Pancreas (tissue), 10 donors: ENCODE measurements at regions not wholly inside any gene's neighbourhood (a gene's known extent, or its start where the extent isn't known, plus 50 kb on each side); places are given as distances from the start of the nearest gene placed in this dataset.

Experiments used
- ATAC-seq, 4 donors: fragments of 200-7000 bp; cut with Tn5 transposase; one replicate each; pipeline versions ENCODE4 v1.8.0 to v1.9.1; 2020; ENCODE audit warnings: mild to moderate bottlenecking in 4 of 4, moderate library complexity in 4 of 4
- DNase-seq, 6 donors: peaks; one replicate each; pipeline ENCODE4 v3.0.0-alpha.2; 2020
- FAIRE-seq: peaks from 2 replicates; lab custom pipeline; 2012; peaks lifted over from hg19 to GRCh38; lab: Jason Lieb, UNC
- H3K27ac ChIP-seq, 4 donors: fragments of 200-600 bp; sonication (generic); 1 replicate in 3 of 4; 2 replicates in 1 of 4; pipeline versions ENCODE4 v1.5.0 to v1.8.0; 2020
- H3K27me3 ChIP-seq, 4 donors: fragments of 200-600 bp; one replicate each; pipeline ENCODE4 v1.8.0; 2021
- H3K36me3 ChIP-seq, 3 donors: fragments of 200-600 bp; sonication (generic) in 1 of 3; one replicate each; pipeline versions ENCODE4 v1.5.0 to v1.8.0; 2020 to 2021
- H3K4me1 ChIP-seq, 3 donors: fragments of 200-600 bp; one replicate each; pipeline ENCODE4 v1.8.0; 2021
- H3K4me3 ChIP-seq, 4 donors: fragments of 200-600 bp; sonication (generic) in 2 of 4; one replicate each; pipeline versions ENCODE4 v1.5.0 to v1.8.0; 2020 to 2021
- H3K9me3 ChIP-seq, 4 donors: fragments of 200-600 bp; one replicate each; pipeline ENCODE4 v1.8.0; 2021
- WGBS, 2 donors: extraction: QIAGEN DNeasy Blood & Tissue Kit; methylation state at CpG; one replicate each; pipeline ENCODE4 v1.1.7; 2013; 5-methylcytosine and 5-hydroxymethylcytosine counted together
- intact Hi-C, 3 donors: fragments of 100-400 bp; cut with DNase I; formaldehyde crosslinking; loops; one replicate each; pipeline versions ENCODE4 v1.11.1 to v1.14.2; 2022
- TF ChIP-seq, protein P1 (sequence below), 4 donors: fragments of 200-600 bp; sonication (generic) in 3 of 4; IDR thresholded peaks; one replicate each; pipeline versions ENCODE4 v1.5.0 to v1.8.0; 2021; ENCODE audit warnings: antibody characterized with exemption in 4 of 4
- donor health status: healthy with polysubstance abuse.
- donor health status: DM: no; HTN: no; CAD: no; lungs with moderate emphysema.
- donor health status: DM: no; HTN: no; CAD: no.
- donor health status: control.
- donor health status: control.
- donor health status: Bipolar disorder and iron deficiency.
- donor health status: DM: yes; HTN: yes; CAD: no.
- donor health status: DM: no; HTN: no; CAD: no.
- donor health status: DM: no; HTN: no; CAD: no.
- donor health status: DM: yes; HTN: yes; CAD: no.

DNA sequence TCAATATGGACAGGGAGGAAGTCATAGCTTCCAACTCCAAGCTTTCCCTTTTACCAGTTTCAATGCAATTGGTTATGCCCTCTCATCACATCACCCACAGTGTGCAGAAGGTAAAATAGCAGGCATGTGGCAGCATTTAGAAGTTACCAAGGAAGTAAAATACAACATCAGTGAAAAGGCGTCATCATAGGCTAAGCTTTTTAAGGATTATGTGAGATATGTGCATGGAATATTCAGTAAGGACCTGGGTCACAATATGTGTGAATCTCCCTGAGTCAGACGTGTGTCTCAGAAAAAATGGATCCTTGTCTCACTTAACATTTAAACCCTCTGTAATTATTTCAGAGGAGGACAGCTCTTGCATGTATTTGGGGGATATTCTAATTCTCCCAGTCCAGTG is 522.8 kb upstream of the POM121L12 start:
- no peaks in the 10 kb centered on the region for H3K9me3 ChIP-seq
- H3K36me3 ChIP-seq = no peaks in the 10 kb centered on the region
- no peaks in the 10 kb centered on the region for H3K4me1 ChIP-seq
- no peak for DNase-seq
- no peak overlapping the region for H3K4me3 ChIP-seq
- intact Hi-C loops = no loop called here
- H3K27me3 ChIP-seq = no peaks in the 10 kb centered on the region
- ATAC-seq = no peak
- 42 to 57% methylated on average over 2 of the region's 2 CpGs for WGBS, 2 donors
- FAIRE-seq = no peak
- TF ChIP-seq, protein P1, sequence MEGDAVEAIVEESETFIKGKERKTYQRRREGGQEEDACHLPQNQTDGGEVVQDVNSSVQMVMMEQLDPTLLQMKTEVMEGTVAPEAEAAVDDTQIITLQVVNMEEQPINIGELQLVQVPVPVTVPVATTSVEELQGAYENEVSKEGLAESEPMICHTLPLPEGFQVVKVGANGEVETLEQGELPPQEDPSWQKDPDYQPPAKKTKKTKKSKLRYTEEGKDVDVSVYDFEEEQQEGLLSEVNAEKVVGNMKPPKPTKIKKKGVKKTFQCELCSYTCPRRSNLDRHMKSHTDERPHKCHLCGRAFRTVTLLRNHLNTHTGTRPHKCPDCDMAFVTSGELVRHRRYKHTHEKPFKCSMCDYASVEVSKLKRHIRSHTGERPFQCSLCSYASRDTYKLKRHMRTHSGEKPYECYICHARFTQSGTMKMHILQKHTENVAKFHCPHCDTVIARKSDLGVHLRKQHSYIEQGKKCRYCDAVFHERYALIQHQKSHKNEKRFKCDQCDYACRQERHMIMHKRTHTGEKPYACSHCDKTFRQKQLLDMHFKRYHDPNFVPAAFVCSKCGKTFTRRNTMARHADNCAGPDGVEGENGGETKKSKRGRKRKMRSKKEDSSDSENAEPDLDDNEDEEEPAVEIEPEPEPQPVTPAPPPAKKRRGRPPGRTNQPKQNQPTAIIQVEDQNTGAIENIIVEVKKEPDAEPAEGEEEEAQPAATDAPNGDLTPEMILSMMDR (IDR thresholded peaks at IDR 0.05) = no peak
- H3K27ac ChIP-seq = no peak overlapping the region

GRCh38 chr7:52507546-52508255 is 527.7 kb upstream of the POM121L12 start:
- TF ChIP-seq, protein P1 (IDR thresholded peaks at IDR 0.05) = no peak
- no peaks in the 10 kb centered on the region for H3K4me1 ChIP-seq
- H3K36me3 ChIP-seq = no peaks in the 10 kb centered on the region
- intact Hi-C loops = no loop called here
- no peaks in the 10 kb centered on the region for H3K9me3 ChIP-seq
- no peaks in the 10 kb centered on the region for H3K27me3 ChIP-seq
- no peak overlapping the region for H3K4me3 ChIP-seq
- FAIRE-seq (no peak), ATAC-seq (no peak), DNase-seq (no peak)
- no peak overlapping the region for H3K27ac ChIP-seq
- WGBS, 2 donors = 42 to 61% methylated on average over 7 of the region's 7 CpGs

DNA sequence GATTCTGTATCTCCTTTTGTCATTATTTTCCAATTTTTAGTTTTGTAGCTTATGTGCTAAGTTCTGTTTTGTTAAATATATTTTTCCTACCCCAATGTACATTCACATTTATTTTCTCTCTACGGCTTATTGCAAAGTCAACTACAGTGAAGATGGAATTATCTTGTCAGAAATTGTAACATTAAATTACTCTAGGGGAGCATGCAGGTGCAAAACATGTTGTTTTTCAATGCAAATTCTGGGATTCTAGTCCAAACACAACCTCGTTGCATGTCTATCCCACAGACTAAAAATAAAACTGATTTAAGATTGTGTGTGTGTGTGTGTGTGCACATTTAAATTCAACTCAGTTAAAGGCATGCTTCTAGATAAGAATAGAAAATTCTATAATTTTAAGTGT is 529.1 kb upstream of the POM121L12 start:
- Histone ChIP-seq H3K4me3 (no peak overlapping the region), H3K4me1 (no peaks in the 10 kb centered on the region), H3K27me3 (no peaks in the 10 kb centered on the region), H3K9me3 (no peaks in the 10 kb centered on the region), H3K36me3 (no peaks in the 10 kb centered on the region), H3K27ac (no peak overlapping the region)
- intact Hi-C loops = no loop called here
- DNase-seq (no peak), FAIRE-seq (no peak), ATAC-seq (no peak)
- WGBS, 2 donors = 7 to 14% methylated on average over 2 of the region's 2 CpGs
- TF ChIP-seq, protein P1 (IDR thresholded peaks at IDR 0.05) = no peak

- no peak overlapping the region for H3K27ac ChIP-seq
- intact Hi-C loops = no loop called here
- TF ChIP-seq, protein P1 (IDR thresholded peaks at IDR 0.05) = no peak
- 59 to 69% methylated on average over 2 of the region's 2 CpGs for WGBS, 2 donors
- H3K4me1 ChIP-seq = no peaks in the 10 kb centered on the region
- DNase-seq = no peak
- FAIRE-seq = no peak
- no peaks in the 10 kb centered on the region for H3K9me3 ChIP-seq
- no peak for ATAC-seq
- no peaks in the 10 kb centered on the region for H3K27me3 ChIP-seq
- no peak overlapping the region for H3K4me3 ChIP-seq
- H3K36me3 ChIP-seq = no peaks in the 10 kb centered on the region
Measured at GRCh38 chr7:52504561-52504960, 530.9 kb upstream of the POM121L12 start.

DNA sequence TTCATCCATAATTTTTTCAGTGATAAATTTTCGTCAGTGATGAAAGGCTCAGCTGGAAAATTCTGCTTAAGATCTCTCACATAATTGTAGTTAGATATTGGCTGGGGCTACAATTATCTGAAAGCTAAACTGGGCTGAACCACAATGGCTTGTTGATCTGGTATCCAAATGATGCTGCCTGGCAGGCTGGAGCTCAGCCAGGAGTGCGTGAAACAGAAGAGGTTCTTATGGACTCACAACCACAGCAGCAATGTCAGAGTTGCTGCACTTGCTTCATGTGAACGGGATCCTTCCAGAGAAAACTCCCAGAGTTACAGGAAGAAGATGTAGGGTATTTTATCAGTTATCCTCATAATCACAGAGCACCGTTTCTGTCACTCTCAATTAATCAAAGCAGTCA is 533.2 kb upstream of the POM121L12 start:
- Histone ChIP-seq H3K27ac (no peak overlapping the region), H3K27me3 (no peaks in the 10 kb centered on the region), H3K4me3 (no peak overlapping the region), H3K36me3 (no peaks in the 10 kb centered on the region), H3K4me1 (no peaks in the 10 kb centered on the region), H3K9me3 (no peaks in the 10 kb centered on the region)
- intact Hi-C loops = no loop called here
- WGBS, 2 donors = 38 to 55% methylated on average over 4 of the region's 4 CpGs
- FAIRE-seq (no peak), ATAC-seq (no peak), DNase-seq (no peak)
- TF ChIP-seq, protein P1 (IDR thresholded peaks at IDR 0.05) = no peak
